Ascending aorta (tissue), 2 donors: ENCODE measurements at regions not wholly inside any gene's neighbourhood (a gene's known extent, or its start where the extent isn't known, plus 50 kb on each side); places are given as distances from the start of the nearest gene placed in this dataset.

Experiments
- DNase-seq, 2 donors: peaks; one replicate each; pipeline ENCODE4 v3.0.0-alpha.2; 2019; ENCODE audit warnings: low spot score in 2 of 2
- H3K27ac ChIP-seq, 2 donors: fragments of 200-600 bp; sonication (generic); one replicate each; pipeline ENCODE4 v1.5.1; 2016 to 2017; ENCODE audit warnings: mild to moderate bottlenecking in 1 of 2
- H3K27me3 ChIP-seq: fragments of 200-600 bp; sonication (generic); one replicate; pipeline ENCODE4 v1.5.1; 2017
- H3K36me3 ChIP-seq, 2 donors: fragments of 200-600 bp; sonication (generic); one replicate each; pipeline ENCODE4 v1.5.1; 2016
- H3K4me1 ChIP-seq, 2 donors: fragments of 200-600 bp; sonication (generic); one replicate each; pipeline ENCODE4 v1.5.1; 2016 to 2017; ENCODE audit warnings: mild to moderate bottlenecking in 1 of 2
- H3K4me3 ChIP-seq, 2 donors: fragments of 200-600 bp; sonication (generic); one replicate each; pipeline ENCODE4 v1.5.1; 2016 to 2017; ENCODE audit warnings: mild to moderate bottlenecking in 1 of 2
- H3K9me3 ChIP-seq, 2 donors: fragments of 200-600 bp; sonication (generic); one replicate each; pipeline ENCODE4 v1.5.1; 2016
- CTCF ChIP-seq, 3 experiments: fragments of 200-600 bp in 2 of 3; fragments of 450-650 bp in 1 of 3; sonication (generic) in 2 of 3; IDR thresholded peaks; one replicate each; pipeline ENCODE4 v1.5.1; 2016 to 2019; ENCODE audit warnings: antibody characterized with exemption in 3 of 3, mild to moderate bottlenecking in 1 of 3, moderate library complexity in 1 of 3
- intact Hi-C: fragments of 100-400 bp; cut with DNase I; formaldehyde crosslinking; loops from one replicate; pipeline ENCODE4 v1.15.1; 2023

GRCh38 chr18:68033466-68033865 lies 516.9 kb upstream of the DSEL start:
- H3K27me3 ChIP-seq, result no peaks in the 10 kb centered on the region
- H3K4me3 ChIP-seq, result no peak overlapping the region
- DNase-seq, result no peak
- H3K27ac ChIP-seq, result no peak overlapping the region
- no peaks in the 10 kb centered on the region for H3K9me3 ChIP-seq
- intact Hi-C loops, result no loop called here
- TF ChIP-seq CTCF (IDR thresholded peaks at IDR 0.05), result no peak
- no peaks in the 10 kb centered on the region for H3K36me3 ChIP-seq
- H3K4me1 ChIP-seq, result no peaks in the 10 kb centered on the region

- Histone ChIP-seq H3K9me3 (no peaks in the 10 kb centered on the region), H3K27ac (no peak overlapping the region), H3K36me3 (no peaks in the 10 kb centered on the region), H3K4me1 (no peaks in the 10 kb centered on the region), H3K4me3 (no peak overlapping the region), H3K27me3 (no peaks in the 10 kb centered on the region)
- DNase-seq, result no peak
- no peak for TF ChIP-seq CTCF (IDR thresholded peaks at IDR 0.05)
- intact Hi-C loops, result no loop called here
Observed at GRCh38 chr18:68024716-68025115, 508.2 kb upstream of the DSEL start.

GRCh38 chr18:68017385-68017784 lies 500.9 kb upstream of the DSEL start:
- no peaks in the 10 kb centered on the region for H3K4me1 ChIP-seq
- H3K27me3 ChIP-seq, result no peaks in the 10 kb centered on the region
- no peak for TF ChIP-seq CTCF (IDR thresholded peaks at IDR 0.05)
- H3K4me3 ChIP-seq, result no peak overlapping the region
- no peak for DNase-seq
- intact Hi-C loops, result no loop called here
- H3K9me3 ChIP-seq, result no peaks in the 10 kb centered on the region
- H3K27ac ChIP-seq, result no peak overlapping the region
- no peaks in the 10 kb centered on the region for H3K36me3 ChIP-seq

GRCh38 chr18:67997496-67997895 lies 481.0 kb upstream of the DSEL start:
- intact Hi-C loops, result no loop called here
- Histone ChIP-seq H3K4me3 (no peak overlapping the region), H3K9me3 (no peaks in the 10 kb centered on the region)

GRCh38 chr18:67995769-67996168 lies 479.2 kb upstream of the DSEL start:
- DNase-seq, result no peak
- Histone ChIP-seq H3K4me1 (no peaks in the 10 kb centered on the region), H3K36me3 (no peaks in the 10 kb centered on the region), H3K4me3 (no peak overlapping the region), H3K27ac (no peak overlapping the region), H3K27me3 (no peaks in the 10 kb centered on the region), H3K9me3 (no peaks in the 10 kb centered on the region)
- intact Hi-C loops, result no loop called here
- TF ChIP-seq CTCF (IDR thresholded peaks at IDR 0.05), result no peak

More at GRCh38 chr18:67997496-67997895, 481.0 kb upstream of the DSEL start:
- Histone ChIP-seq H3K4me1 (no peaks in the 10 kb centered on the region), H3K36me3 (no peaks in the 10 kb centered on the region), H3K27ac (no peak overlapping the region), H3K27me3 (no peaks in the 10 kb centered on the region)
- no peak for TF ChIP-seq CTCF (IDR thresholded peaks at IDR 0.05)
- no peak for DNase-seq

- Histone ChIP-seq H3K9me3 (no peaks in the 10 kb centered on the region), H3K4me3 (no peak overlapping the region), H3K4me1 (no peaks in the 10 kb centered on the region), H3K36me3 (no peaks in the 10 kb centered on the region), H3K27me3 (no peaks in the 10 kb centered on the region), H3K27ac (no peak overlapping the region)
- DNase-seq, result no peak
- TF ChIP-seq CTCF (IDR thresholded peaks at IDR 0.05), result no peak
- intact Hi-C loops, result no loop called here
Observed at GRCh38 chr18:67980241-67980640, 463.7 kb upstream of the DSEL start.
